Activated naive CD4-positive, alpha-beta T cell treated with anti-CD3 and anti-CD28 coated beads, Interleukin-2, amount 50 U/mL, for 24 hours (primary cell): ENCODE measurements at regions not wholly inside any gene's neighbourhood (a gene's known extent, or its start where the extent isn't known, plus 50 kb on each side); places are given as distances from the start of the nearest gene placed in this dataset.

Experiments used
- H3K27ac Mint-ChIP-seq: one replicate; pipeline ENCODE4 v1.8.0; 2021; ENCODE audit warnings: mild to moderate bottlenecking, mixed read lengths
- H3K27me3 Mint-ChIP-seq: one replicate; pipeline ENCODE4 v1.8.0; 2021; ENCODE audit warnings: mixed read lengths
- H3K36me3 Mint-ChIP-seq: one replicate; pipeline ENCODE4 v1.8.0; 2021; ENCODE audit warnings: mixed read lengths
- H3K4me1 Mint-ChIP-seq: one replicate; pipeline ENCODE4 v1.8.0; 2021; ENCODE audit warnings: mixed read lengths
- H3K4me3 Mint-ChIP-seq: one replicate; pipeline ENCODE4 v1.8.0; 2021; ENCODE audit warnings: mild to moderate bottlenecking, mixed read lengths
- H3K9me3 Mint-ChIP-seq: one replicate; pipeline ENCODE4 v1.8.0; 2021; ENCODE audit warnings: mixed read lengths

DNA sequence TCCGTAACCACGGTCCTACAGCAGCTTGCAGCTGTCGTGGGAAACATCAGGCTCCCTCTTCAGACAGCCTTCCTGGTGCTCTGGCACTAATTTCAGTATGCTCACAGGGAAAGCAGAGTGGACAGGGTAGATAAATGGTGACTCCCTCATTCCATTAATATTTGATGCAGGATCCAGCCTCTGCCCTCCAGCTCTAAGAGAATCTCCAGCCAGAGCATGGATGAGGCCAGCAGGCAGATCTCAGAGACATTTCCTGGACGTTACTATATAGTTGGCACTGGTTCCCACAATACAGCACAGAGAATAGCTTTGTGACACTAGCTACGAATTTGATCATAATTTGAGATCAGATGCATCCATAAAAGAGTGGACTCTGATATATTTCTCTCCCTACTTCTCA lies 341.4 kb downstream of the LIG4 start:
- Mint-ChIP-seq H3K4me3 (no peak overlapping the region), H3K36me3 (no peaks in the 10 kb centered on the region), H3K4me1 (no peaks in the 10 kb centered on the region), H3K27me3 (peaks cover 13% of the 10 kb centered on the region), H3K9me3 (no peaks in the 10 kb centered on the region), H3K27ac (no peak overlapping the region)

DNA sequence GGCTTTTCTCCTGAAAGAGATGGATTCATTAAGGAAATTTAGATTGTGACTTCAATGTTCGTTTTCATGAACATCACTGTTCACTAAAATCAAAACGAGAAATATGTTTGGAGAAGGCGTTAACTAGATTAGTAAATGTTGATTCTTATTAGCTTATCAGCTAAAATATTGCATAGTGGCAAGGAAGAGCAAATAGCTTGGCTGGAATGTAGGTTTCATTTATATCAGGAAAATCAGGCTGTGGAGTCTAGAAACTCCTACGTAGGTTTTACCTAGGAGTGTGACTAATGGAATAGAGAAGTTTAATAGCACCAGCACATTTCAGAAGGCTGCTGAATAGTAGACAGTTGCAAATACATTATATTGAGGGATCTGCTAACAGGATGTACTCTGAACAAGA lies 344.9 kb downstream of the LIG4 start:
- H3K27ac Mint-ChIP-seq, result no peak overlapping the region

DNA sequence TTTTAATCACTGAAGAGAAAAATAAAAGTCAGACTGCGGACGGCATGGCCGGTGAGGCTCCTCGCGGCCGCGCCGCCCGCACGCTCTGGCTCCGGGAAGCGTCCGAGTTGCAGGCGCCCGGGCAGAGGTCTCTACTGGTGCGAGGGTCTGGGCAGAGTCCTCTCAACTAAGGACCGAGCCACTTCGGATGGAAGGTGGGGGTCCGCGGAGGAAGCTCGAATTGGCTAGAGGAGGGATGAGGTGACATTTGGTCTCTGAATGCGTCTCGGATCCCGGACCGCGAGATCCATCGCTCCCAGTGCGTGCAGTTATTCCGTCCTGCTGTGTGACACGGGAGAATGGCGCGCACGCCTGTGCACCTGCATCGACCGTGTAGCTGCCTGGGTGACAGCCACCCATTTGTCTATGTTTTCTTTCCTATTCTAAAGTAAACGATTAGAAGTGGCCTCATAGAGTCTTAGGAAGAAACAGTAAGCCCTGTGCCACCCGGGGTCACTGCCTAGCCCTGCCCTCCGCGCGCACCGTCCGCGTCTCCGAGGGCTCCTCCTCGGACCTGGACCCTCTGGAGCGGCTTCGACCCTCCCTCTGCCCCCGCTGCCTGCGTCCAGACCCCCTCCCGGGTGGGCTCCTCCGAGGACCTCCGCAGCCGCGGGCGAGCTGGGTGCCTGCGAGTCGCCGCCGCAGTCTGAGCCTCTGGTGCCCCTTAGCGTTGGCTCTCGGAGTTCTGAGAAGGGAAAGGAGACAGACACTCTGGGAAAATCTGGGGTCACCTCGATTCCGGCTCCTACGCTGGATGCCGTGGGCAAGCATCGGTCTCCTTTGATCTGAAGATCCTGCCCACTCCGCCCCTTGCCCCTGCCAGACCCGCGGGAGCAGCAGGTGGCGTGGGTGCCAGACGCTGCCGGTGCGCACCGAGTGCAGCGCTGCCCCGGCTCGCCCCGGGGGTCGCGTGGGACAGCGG lies 347.4 kb downstream of the LIG4 start:
- Mint-ChIP-seq H3K36me3 (peaks cover 2% of the 10 kb centered on the region), H3K4me1 (peaks cover 5% of the 10 kb centered on the region), H3K27ac (no peak overlapping the region), H3K27me3 (peaks cover 40% of the 10 kb centered on the region), H3K4me3 (peak overlapping the region; percentile 57), H3K9me3 (peaks cover 10% of the 10 kb centered on the region)

More for the DNA sequence above, 344.9 kb downstream of the LIG4 start:
- Mint-ChIP-seq H3K27me3 (peaks cover 23% of the 10 kb centered on the region), H3K36me3 (no peaks in the 10 kb centered on the region), H3K4me1 (peaks cover 5% of the 10 kb centered on the region), H3K9me3 (no peaks in the 10 kb centered on the region), H3K4me3 (no peak overlapping the region)

DNA sequence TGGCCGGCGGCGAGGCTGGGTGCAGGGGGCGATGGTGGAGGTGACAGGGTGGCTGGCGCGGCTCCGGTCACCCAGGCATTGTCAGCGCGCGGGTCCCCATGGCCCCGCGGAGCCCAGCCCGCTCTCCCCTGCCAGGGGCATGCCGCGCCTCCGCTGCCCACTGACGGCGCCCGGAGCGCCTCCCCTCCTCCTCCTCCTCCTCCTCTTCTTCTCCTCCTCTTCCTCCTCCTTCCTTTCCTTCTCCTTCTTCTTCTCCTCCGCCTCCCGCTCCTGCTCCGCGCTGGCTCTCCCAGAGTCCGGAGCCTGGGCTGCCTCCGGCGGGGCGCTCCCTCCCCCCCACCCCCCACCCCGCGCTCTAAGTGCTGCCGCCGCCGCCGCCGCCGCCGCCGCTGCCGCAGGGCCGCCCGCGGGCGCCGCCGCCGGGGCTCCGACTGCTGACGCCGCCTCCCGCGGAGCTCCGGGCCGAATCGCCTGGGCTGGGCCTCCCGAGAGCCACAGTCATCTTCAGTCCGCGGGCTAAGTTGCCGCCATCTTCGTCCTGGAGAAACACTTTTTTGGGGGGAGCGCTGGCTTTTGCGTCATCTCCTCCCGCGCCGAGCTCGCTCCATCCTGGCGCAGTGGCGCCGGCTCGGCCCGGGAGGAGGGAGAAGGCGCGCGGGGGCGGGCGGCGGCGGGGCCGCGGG lies 348.3 kb downstream of the LIG4 start:
- Mint-ChIP-seq H3K27me3 (peaks cover 38% of the 10 kb centered on the region), H3K36me3 (peaks cover 2% of the 10 kb centered on the region)

DNA sequence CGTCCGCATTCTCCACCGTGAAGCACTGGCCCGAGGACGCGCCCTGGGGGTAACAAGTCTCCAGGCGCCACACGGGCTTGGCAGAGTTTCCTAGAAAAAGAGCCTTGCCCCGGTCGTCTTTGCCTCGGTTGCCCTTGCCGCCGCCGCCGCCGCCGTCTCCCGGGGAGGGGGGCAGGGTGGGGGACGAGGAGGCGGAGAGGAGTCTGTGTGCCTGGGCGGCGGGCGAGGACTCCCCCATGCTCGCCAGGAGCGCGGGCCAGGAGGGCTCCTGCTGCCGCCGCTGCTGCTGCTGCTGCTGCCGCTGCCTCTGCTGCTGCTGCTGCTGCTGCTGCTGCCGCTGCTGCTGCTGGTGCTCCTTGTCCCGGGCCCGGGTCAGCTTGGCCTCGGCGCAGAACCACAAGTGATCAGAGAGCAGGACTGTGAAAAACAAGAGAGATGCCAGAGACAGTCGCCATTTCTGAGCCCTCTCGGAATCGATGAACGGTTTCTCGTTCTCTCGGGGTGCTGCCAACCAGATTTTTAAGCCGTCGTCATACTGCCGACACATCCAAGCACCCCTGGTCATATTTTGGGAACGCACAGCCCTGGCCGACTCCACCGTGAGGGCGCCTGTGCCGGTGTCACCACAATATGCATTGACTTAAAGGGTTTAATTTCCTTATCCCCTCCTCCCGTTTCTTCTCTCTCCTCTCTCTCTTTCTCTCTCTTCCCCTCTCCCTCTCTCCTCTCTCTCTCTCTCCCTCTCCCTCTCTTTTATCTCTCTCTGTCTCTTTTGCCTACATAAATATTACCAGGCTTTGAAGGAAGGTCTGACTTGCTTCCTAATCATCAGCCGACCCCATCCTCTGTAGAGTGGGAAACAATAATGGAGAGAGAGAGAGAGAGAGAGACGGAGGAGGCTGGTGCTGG lies 349.1 kb downstream of the LIG4 start:
- Mint-ChIP-seq H3K27ac (no peak overlapping the region), H3K4me3 (peak overlapping the region; percentile 51), H3K9me3 (peaks cover 10% of the 10 kb centered on the region), H3K4me1 (peaks cover 5% of the 10 kb centered on the region), H3K27me3 (peaks cover 38% of the 10 kb centered on the region), H3K36me3 (peaks cover 2% of the 10 kb centered on the region)

More for the DNA sequence above, 348.3 kb downstream of the LIG4 start:
- Mint-ChIP-seq H3K4me1 (peaks cover 5% of the 10 kb centered on the region), H3K9me3 (peaks cover 10% of the 10 kb centered on the region), H3K27ac (no peak overlapping the region), H3K4me3 (peak overlapping the region; percentile 19)

DNA sequence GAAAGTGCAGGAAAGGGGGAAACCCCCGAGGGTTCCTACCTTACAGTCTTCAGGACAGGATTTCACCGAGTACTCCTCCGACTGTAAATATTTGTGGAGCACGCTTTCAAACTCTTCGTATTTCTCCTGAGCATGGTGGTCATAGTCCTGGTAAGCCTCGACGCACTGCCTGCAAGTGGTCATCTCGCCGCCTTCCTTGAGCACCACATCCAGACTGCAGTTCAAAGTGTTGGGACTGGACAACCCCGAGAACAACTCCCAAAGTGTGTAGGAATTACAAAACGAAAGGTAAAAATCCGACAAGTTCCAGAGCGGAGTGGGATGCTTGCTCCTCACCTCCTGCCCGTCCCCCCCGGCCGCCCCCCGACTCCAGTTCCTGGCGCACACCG lies 349.7 kb downstream of the LIG4 start:
- H3K9me3 Mint-ChIP-seq, result peaks cover 10% of the 10 kb centered on the region
- peaks cover 5% of the 10 kb centered on the region for H3K4me1 Mint-ChIP-seq
- peaks cover 2% of the 10 kb centered on the region for H3K36me3 Mint-ChIP-seq
- peak overlapping the region; percentile 51 for H3K4me3 Mint-ChIP-seq
- H3K27me3 Mint-ChIP-seq, result peaks cover 38% of the 10 kb centered on the region
- no peak overlapping the region for H3K27ac Mint-ChIP-seq

DNA sequence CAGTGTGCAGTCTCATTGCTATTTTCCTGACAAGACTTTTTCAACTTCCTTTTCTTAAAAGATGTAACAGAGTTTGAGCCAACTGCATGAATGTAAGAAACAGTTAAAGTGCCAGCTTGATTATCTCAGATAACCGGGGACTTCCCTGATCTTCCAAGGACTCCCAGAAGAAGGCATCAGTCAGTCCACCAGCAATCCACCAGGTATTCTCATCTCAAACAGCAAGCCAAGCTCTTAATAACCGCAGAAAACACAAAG lies 350.1 kb downstream of the LIG4 start:
- Mint-ChIP-seq H3K4me1 (peaks cover 5% of the 10 kb centered on the region), H3K9me3 (peaks cover 10% of the 10 kb centered on the region), H3K4me3 (no peak overlapping the region)

DNA sequence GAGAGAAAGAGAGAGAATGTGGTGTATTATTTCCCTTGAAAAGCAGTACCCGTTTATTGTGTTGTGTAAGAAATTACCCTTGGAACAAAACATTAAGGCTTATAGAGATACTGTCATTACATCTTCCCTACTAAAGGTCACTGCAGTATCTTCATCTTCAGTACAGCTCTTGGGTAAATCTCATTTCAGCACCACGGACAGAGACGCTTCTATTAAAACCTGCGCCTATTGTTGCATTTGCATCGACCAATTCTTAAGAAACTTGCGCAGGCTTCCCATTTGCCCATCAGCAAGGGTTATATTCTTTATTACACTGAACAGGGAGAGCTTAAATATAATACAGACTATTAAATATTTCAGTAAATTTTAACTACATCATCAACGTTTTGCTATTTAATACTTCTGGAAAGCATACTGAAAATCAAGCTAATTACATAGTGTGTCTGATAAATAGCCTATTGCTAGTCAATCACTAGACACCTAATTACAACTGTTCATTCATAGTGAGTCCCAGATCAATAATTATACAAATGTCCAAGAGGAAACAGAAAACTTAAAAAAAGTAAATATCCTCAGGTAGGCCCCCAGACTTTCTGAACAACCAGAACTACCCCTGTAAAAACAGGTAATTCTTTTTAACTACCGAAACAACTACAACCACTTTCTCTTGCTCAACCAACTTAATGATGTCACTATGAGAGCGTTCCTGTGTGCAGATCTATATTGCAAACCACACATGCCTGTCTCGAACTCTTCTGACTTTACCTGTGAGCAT lies 350.6 kb downstream of the LIG4 start:
- Mint-ChIP-seq H3K27ac (no peak overlapping the region), H3K4me3 (no peak overlapping the region), H3K27me3 (peaks cover 33% of the 10 kb centered on the region), H3K4me1 (peaks cover 5% of the 10 kb centered on the region), H3K9me3 (peaks cover 10% of the 10 kb centered on the region), H3K36me3 (peaks cover 2% of the 10 kb centered on the region)

More for the DNA sequence above, 350.1 kb downstream of the LIG4 start:
- Mint-ChIP-seq H3K27ac (no peak overlapping the region), H3K27me3 (peaks cover 37% of the 10 kb centered on the region), H3K36me3 (peaks cover 2% of the 10 kb centered on the region)

DNA sequence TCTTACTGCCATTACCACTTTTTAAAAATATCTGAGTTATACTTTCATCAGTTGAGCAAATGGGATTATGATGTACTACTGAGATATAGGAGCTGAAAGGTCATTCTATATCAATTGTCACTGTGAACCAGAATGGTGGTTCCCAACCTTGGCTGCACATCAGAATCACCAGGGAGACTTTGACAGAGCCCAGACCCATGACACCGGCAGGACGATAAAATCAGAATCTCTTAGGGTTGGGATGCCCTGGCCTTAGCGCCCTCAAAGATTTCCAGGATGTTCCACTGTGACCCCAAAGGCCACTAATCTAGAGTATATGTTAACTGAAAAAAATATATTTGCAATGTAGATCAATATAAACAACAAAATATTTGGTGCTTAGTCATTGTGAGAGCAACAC lies 355.1 kb downstream of the LIG4 start:
- H3K27ac Mint-ChIP-seq, result no peak overlapping the region
- H3K27me3 Mint-ChIP-seq, result peaks cover 18% of the 10 kb centered on the region
- peaks cover 10% of the 10 kb centered on the region for H3K9me3 Mint-ChIP-seq
- no peaks in the 10 kb centered on the region for H3K4me1 Mint-ChIP-seq
- H3K36me3 Mint-ChIP-seq, result peaks cover 2% of the 10 kb centered on the region
- H3K4me3 Mint-ChIP-seq, result no peak overlapping the region

DNA sequence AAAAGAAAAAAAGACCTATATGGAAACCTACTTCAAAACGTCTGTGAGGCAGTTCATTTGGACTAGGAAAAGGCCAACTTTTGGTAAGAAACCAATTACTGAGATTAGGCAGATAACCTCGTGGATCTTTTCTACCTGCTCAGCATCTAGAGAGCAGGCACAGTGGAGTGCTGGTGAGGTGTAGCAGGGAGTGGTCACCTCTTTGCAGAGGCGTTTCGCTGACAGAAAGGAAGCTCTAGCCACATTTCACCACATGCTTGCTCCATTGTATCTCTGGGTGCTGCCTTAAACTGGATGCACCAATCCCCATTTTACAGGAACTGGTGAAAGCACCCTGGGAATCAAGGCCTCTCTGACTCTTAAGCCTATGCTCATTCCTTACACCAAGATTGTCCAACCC lies 360.5 kb downstream of the LIG4 start:
- H3K36me3 Mint-ChIP-seq, result no peaks in the 10 kb centered on the region
- H3K9me3 Mint-ChIP-seq, result no peaks in the 10 kb centered on the region
- H3K4me1 Mint-ChIP-seq, result no peaks in the 10 kb centered on the region
- H3K27me3 Mint-ChIP-seq, result no peaks in the 10 kb centered on the region
- H3K4me3 Mint-ChIP-seq, result no peak overlapping the region
- no peak overlapping the region for H3K27ac Mint-ChIP-seq

DNA sequence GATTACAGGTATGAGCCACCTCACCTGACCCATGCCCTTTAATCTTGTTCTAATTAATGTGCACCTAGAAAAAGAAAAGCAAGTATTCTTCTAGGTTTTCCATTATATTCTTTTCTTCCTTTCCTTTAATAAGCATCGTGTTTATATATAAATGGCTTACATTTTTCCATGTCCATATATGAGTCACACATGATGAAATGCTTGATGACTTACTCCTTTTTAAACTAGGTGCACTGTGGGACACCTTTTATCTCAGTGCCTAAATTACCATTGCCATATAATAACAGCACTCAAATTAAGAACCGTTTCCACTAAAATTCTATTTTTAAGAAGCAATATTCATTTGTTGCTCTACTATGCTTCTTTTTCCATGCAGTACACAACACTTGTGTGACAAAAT lies 363.3 kb downstream of the LIG4 start:
- H3K4me1 Mint-ChIP-seq, result no peaks in the 10 kb centered on the region
- no peak overlapping the region for H3K4me3 Mint-ChIP-seq
- no peaks in the 10 kb centered on the region for H3K9me3 Mint-ChIP-seq
- no peaks in the 10 kb centered on the region for H3K36me3 Mint-ChIP-seq
- H3K27me3 Mint-ChIP-seq, result no peaks in the 10 kb centered on the region
- H3K27ac Mint-ChIP-seq, result no peak overlapping the region

DNA sequence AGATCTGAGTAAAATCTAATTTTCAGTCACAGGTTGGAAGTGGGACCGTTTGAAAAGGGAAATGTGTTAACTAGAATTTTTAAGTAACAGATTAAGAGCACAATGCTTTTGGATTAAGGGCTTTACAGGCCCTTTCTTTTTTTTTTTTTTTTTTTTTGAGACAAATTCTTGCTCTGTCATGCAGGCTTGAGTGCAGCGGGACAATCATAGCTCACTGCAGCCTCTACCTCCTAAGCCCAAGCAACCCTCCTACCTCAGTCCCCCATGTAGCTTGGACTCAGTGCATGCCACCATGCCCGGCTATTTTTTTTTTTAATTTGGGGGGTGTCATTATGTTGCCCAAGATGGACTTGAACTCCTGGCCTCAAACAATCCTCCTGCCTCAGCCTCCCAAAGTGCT lies 363.7 kb downstream of the LIG4 start:
- no peak overlapping the region for H3K27ac Mint-ChIP-seq
- H3K9me3 Mint-ChIP-seq, result no peaks in the 10 kb centered on the region
- no peak overlapping the region for H3K4me3 Mint-ChIP-seq
- H3K27me3 Mint-ChIP-seq, result no peaks in the 10 kb centered on the region
- H3K4me1 Mint-ChIP-seq, result no peaks in the 10 kb centered on the region
- H3K36me3 Mint-ChIP-seq, result no peaks in the 10 kb centered on the region

DNA sequence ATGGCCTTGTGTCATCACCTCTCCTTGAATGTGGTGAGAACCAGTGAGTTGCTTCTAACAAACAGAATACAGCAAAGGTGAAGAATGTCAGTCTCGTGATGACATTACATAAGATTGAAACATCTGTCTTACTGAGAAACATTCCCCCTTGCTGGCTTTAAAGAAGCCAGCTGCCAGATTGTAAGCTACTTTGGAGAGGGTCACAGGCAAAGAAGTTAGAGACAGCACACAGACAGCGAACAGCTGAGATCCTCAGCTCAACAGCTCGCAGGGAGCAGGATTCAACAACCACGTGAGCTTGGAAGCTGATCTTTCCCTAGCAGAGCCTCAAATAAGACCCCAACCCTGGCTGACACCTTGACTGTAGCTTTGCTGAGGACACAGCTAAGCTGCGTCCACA lies 367.9 kb downstream of the LIG4 start:
- Mint-ChIP-seq H3K9me3 (no peaks in the 10 kb centered on the region), H3K4me1 (no peaks in the 10 kb centered on the region), H3K4me3 (no peak overlapping the region), H3K27ac (no peak overlapping the region), H3K36me3 (no peaks in the 10 kb centered on the region), H3K27me3 (no peaks in the 10 kb centered on the region)

DNA sequence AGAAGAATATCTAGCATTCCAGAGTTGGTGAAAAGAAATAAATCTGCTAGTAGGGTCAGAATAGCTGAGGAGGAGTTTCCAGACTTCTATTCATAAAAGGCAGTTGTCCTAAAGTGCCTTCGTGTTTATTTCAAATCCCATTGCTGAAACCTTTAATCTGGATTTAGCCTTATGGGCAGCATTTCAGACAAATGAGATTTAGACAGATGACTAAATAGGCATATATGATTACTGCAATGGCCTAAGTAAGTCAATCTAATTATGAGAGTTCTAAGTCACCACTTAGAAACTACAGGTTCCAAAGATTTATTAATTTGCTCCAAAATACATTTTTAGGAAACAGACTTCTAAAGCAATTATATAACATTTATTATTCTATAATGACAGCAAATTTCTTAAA lies 368.7 kb downstream of the LIG4 start:
- Mint-ChIP-seq H3K4me1 (no peaks in the 10 kb centered on the region), H3K27me3 (no peaks in the 10 kb centered on the region), H3K9me3 (no peaks in the 10 kb centered on the region), H3K27ac (no peak overlapping the region), H3K36me3 (no peaks in the 10 kb centered on the region), H3K4me3 (no peak overlapping the region)

DNA sequence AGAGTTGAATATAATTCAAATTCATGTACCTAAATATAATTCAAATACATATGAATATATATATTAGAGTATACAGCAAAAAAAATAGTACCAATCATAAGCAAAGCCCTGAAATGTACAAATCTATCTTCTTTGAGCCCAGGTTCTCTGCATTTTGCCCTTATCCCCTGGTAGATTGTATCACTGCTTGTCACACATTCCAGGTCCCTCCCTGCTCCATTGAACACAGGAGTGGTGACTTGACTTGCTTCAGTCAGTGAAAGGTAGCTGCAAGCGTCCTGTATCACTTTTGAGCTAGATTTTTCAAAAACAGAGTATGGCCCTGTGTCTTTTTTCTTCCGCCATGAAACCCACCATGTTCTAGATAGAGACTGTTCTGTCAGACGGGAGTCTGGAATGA lies 369.4 kb downstream of the LIG4 start:
- H3K4me1 Mint-ChIP-seq, result no peaks in the 10 kb centered on the region
- H3K27me3 Mint-ChIP-seq, result no peaks in the 10 kb centered on the region
- no peaks in the 10 kb centered on the region for H3K36me3 Mint-ChIP-seq
- no peaks in the 10 kb centered on the region for H3K9me3 Mint-ChIP-seq
- H3K4me3 Mint-ChIP-seq, result no peak overlapping the region
- no peak overlapping the region for H3K27ac Mint-ChIP-seq
